Tibial nerve (tissue), 4 donors: ENCODE measurements at regions not wholly inside any gene's neighbourhood (a gene's known extent, or its start where the extent isn't known, plus 50 kb on each side); places are given as distances from the start of the nearest gene placed in this dataset.

Experiments
- CTCF ChIP-seq, 5 experiments: fragments of 200-600 bp in 3 of 5; fragments of 450-650 bp in 2 of 5; sonication (generic) in 3 of 5; IDR thresholded peaks; one replicate each; pipeline ENCODE4 v1.5.1; 2016 to 2019; ENCODE audit warnings: antibody characterized with exemption in 5 of 5, mild to moderate bottlenecking in 3 of 5, moderate library complexity in 2 of 5
- EP300 ChIP-seq, 2 donors: sonication (generic); formaldehyde crosslinking; IDR thresholded peaks; one replicate each; pipeline ENCODE4 v1.6.1; 2017; ENCODE audit warnings: antibody characterized with exemption in 2 of 2, mild to moderate bottlenecking in 1 of 2
- POLR2A ChIP-seq, 2 donors: fragments of 450-650 bp; IDR thresholded peaks; one replicate each; pipeline ENCODE4 v1.6.1; 2017; ENCODE audit warnings: antibody characterized with exemption in 2 of 2, mild to moderate bottlenecking in 2 of 2, moderate library complexity in 2 of 2

- TF ChIP-seq CTCF (IDR thresholded peaks at IDR 0.05) (no peak), EP300 (IDR thresholded peaks at IDR 0.05) (no peak), POLR2A (IDR thresholded peaks at IDR 0.05) (no peak)
Measured at GRCh38 chr17:70357190-70357589, 187.9 kb downstream of the KCNJ2 start.
